ENCODE measurements at regions not wholly inside any gene's neighbourhood (a gene's known extent, or its start where the extent isn't known, plus 50 kb on each side); places are given as distances from the start of the nearest gene placed in this dataset.

DNA sequence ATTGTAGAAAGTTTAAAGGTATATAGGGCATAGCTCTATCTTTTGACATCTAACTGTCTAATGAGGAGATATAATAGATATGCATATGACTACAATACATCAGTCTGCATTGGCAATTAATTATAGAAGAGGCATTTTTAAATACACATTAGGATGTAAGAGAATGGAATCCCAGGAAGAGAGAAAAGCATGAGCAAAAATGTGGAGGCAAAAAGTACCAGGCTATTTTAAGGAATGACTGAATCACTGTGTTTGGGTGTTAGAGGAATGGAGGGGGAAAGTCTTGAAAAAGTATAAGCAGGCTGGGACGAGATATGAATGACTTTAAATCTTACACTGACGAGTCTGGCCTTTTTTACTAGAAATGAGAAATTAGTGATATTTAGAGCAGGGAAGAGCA is 138.4 kb upstream of the ZNF462 start:
- peaks cover 0 to 22% (median 4%) of the 10 kb centered on the region in 4 donors for H3K4me1 ChIP-seq
- no peaks in the 10 kb centered on the region for H3K36me3 ChIP-seq
- no peak for TF ChIP-seq POLR2A (IDR thresholded peaks at IDR 0.05)
- TF ChIP-seq, protein P1, sequence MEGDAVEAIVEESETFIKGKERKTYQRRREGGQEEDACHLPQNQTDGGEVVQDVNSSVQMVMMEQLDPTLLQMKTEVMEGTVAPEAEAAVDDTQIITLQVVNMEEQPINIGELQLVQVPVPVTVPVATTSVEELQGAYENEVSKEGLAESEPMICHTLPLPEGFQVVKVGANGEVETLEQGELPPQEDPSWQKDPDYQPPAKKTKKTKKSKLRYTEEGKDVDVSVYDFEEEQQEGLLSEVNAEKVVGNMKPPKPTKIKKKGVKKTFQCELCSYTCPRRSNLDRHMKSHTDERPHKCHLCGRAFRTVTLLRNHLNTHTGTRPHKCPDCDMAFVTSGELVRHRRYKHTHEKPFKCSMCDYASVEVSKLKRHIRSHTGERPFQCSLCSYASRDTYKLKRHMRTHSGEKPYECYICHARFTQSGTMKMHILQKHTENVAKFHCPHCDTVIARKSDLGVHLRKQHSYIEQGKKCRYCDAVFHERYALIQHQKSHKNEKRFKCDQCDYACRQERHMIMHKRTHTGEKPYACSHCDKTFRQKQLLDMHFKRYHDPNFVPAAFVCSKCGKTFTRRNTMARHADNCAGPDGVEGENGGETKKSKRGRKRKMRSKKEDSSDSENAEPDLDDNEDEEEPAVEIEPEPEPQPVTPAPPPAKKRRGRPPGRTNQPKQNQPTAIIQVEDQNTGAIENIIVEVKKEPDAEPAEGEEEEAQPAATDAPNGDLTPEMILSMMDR (IDR thresholded peaks at IDR 0.05): no peak
- TF ChIP-seq EP300 (IDR thresholded peaks at IDR 0.05): no peak
- 64 to 68% methylated on average over 2 of the region's 2 CpGs for WGBS, 2 donors
- H3K27ac ChIP-seq: no peak overlapping the region
- H3K27me3 ChIP-seq: no peaks in the 10 kb centered on the region
- H3K4me3 ChIP-seq: no peak overlapping the region
- no peak for DNase-seq (ENCODE audit: low spot score in 2 of 2)
- no peaks in the 10 kb centered on the region for H3K9me3 ChIP-seq

- Histone ChIP-seq H3K4me3 (no peak overlapping the region), H3K9me3 (no peaks in the 10 kb centered on the region), H3K27ac (no peak overlapping the region), H3K4me1 (peaks cover 0 to 21% (median 4%) of the 10 kb centered on the region in 4 donors), H3K27me3 (no peaks in the 10 kb centered on the region), H3K36me3 (no peaks in the 10 kb centered on the region)
- TF ChIP-seq POLR2A (IDR thresholded peaks at IDR 0.05) (no peak), EP300 (IDR thresholded peaks at IDR 0.05) (peak in 1 of 2 donors; percentile 30)
- TF ChIP-seq, protein P1 (IDR thresholded peaks at IDR 0.05): no peak
- WGBS, 2 donors: 77 to 91% methylated on average over 5 of the region's 5 CpGs
- no peak for DNase-seq (ENCODE audit: low spot score in 2 of 2)
These were observed 136.7 kb upstream of the ZNF462 start for GRCh38 chr9:106726070-106726815.

DNA sequence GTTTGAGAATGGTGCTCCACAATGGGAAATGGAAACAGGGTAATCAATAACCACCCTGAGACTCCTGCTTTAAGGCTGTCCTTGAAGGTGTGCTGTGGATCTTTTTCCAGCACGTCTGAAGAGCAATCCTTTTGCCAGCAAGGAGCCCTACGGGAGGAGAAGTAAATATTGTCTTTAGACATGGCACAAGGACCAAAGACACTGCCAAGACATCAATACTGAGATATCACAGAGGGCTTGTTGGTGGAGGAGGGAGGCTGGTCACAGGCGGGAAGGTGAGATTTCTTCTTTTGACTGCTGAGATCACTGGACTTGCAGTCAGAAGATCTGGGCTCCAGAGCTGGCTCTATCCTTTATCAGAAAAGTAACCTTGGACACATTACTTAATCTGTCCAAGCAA is 135.0 kb upstream of the ZNF462 start:
- Histone ChIP-seq H3K36me3 (no peaks in the 10 kb centered on the region), H3K4me1 (peaks cover 0 to 11% (median 4%) of the 10 kb centered on the region in 4 donors), H3K27ac (no peak overlapping the region), H3K27me3 (no peaks in the 10 kb centered on the region), H3K9me3 (no peaks in the 10 kb centered on the region), H3K4me3 (no peak overlapping the region)
- TF ChIP-seq POLR2A (IDR thresholded peaks at IDR 0.05) (no peak), EP300 (IDR thresholded peaks at IDR 0.05) (no peak)
- TF ChIP-seq, protein P1 (IDR thresholded peaks at IDR 0.05): no peak
- DNase-seq (ENCODE audit: low spot score in 2 of 2): no peak
- 64 to 74% methylated on average over 3 of the region's 3 CpGs for WGBS, 2 donors

DNA sequence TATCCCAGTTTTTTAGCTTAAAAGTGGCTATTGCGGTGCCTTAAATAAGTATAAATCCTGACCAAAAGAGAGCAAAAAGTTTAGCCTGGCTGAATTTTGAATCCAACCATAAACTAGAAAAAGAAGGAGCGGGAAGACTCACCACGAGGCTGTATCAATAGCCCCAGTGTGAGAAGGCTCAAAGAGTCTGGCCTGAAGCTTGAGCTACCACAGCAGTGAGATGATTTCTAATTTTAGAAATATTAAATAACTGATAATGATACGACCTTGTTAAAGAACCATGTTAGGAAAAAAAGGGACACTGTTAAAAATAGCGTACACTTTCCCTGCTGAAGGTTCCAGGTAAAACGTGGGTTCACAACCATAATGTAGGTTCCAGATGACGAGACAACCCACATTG is 134.1 kb upstream of the ZNF462 start:
- Histone ChIP-seq H3K4me1 (peaks cover 0 to 3% (median 1%) of the 10 kb centered on the region in 4 donors), H3K36me3 (no peaks in the 10 kb centered on the region), H3K27ac (no peak overlapping the region), H3K4me3 (no peak overlapping the region), H3K27me3 (no peaks in the 10 kb centered on the region), H3K9me3 (no peaks in the 10 kb centered on the region)
- TF ChIP-seq, protein P1 (IDR thresholded peaks at IDR 0.05): no peak
- TF ChIP-seq POLR2A (IDR thresholded peaks at IDR 0.05) (no peak), EP300 (IDR thresholded peaks at IDR 0.05) (no peak)
- DNase-seq (ENCODE audit: low spot score in 2 of 2): no peak
- 67 to 73% methylated on average over 7 of the region's 7 CpGs for WGBS, 2 donors

DNA sequence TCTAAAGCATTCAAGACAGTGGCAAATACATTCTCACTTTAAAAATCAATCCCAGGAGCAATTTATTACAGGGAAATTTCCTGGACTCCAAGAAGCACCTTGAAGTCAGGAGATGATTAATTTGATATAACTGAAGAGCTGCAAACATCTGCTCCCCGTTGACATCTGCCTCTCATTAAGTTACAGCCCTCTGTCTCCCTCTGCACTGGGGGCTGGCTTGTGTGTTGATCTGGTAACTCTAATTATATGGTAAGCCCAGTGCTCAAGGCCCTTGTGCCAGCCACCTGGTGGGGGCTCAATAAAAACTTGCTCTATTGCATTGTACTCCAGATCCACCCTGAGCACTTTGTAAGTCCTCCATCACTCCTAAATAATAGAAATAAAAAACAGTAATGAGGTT is 131.1 kb upstream of the ZNF462 start:
- H3K36me3 ChIP-seq: no peaks in the 10 kb centered on the region
- no peak overlapping the region for H3K27ac ChIP-seq
- H3K27me3 ChIP-seq: no peaks in the 10 kb centered on the region
- 8 to 29% methylated on average over 1 of the region's 1 CpG for WGBS, 2 donors
- H3K4me3 ChIP-seq: no peak overlapping the region
- no peaks in the 10 kb centered on the region for H3K9me3 ChIP-seq
- TF ChIP-seq EP300 (IDR thresholded peaks at IDR 0.05) (no peak), POLR2A (IDR thresholded peaks at IDR 0.05) (no peak)
- TF ChIP-seq, protein P1 (IDR thresholded peaks at IDR 0.05): no peak
- DNase-seq (ENCODE audit: low spot score in 2 of 2): no peak
- H3K4me1 ChIP-seq: no peaks in the 10 kb centered on the region
